HG03378 (cell line): ENCODE measurements at regions not wholly inside any gene's neighbourhood (a gene's known extent, or its start where the extent isn't known, plus 50 kb on each side); places are given as distances from the start of the nearest gene placed in this dataset.
"Not testable (repeated sequence)": the region's sequence is repeated elsewhere in the genome, so short reads cannot be mapped to it uniquely, and the experiment has no call there.

Experiments used
- ATAC-seq: cut with Tn5 transposase; IDR thresholded peaks from one replicate; pipeline ENCODE4 v1.9.1; 2021; ENCODE audit warnings: mild to moderate bottlenecking, moderate library complexity; ENCODE audit not compliant: unreplicated experiment

DNA sequence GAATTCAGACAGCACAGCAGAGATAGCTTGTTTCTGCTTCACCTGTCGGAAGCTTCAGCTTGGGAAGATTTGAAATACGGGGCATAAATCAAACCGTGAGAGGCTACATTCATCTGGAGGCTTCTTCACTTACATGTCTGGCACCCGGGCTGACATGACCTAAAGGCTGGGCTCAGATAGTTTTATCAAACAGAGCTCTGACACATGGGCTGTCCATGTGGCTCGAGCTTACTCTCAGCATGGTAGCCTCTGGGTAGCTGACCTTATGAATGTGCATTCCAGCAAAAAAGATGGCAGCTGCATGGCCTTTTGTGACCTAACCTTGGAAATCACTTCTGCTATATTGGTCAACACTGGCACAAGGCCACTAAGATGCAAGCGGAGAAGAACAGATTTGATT is 414.5 kb downstream of the NDFIP2 start:
- no peak for ATAC-seq

DNA sequence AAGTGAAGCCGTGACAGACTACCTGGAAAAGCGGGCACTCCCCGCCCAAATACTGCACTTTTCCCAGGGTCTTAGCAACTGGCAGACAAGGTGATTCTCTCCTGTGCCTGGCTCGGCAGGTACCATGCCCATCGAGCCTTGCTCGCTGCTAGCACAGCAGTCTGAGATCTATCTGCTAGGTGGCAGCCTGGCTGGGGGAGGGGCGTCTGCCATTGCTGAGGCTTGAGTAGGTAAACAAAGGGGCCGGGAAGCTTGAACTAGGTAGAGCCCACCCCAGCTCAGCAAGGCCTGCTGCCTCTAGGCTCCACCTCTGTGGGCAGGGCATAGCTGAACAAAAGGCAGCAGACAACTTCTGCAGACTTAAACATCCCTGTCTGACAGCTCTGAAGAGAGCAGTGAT is 406.3 kb downstream of the NDFIP2 start:
- ATAC-seq: not testable (repeated sequence)

DNA sequence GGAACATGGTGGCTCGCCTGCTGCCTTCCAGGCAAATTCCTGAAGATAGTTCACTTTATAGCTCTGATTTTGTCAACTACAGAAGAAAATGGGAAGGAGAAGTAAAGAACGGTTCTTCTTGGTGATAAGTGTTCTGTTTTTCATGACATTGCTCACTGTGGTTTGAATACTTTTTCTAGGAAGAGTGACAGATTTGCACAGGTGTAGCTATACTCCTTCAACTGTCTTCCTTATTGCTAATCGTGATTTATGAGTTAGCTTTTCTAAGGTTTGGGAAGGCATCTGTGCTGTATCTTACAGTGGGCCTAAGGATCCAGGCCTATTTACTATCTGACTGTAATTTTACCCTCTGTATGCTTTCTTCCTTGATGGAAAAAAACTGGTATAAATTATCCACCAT is 405.6 kb downstream of the NDFIP2 start:
- no peak for ATAC-seq

DNA sequence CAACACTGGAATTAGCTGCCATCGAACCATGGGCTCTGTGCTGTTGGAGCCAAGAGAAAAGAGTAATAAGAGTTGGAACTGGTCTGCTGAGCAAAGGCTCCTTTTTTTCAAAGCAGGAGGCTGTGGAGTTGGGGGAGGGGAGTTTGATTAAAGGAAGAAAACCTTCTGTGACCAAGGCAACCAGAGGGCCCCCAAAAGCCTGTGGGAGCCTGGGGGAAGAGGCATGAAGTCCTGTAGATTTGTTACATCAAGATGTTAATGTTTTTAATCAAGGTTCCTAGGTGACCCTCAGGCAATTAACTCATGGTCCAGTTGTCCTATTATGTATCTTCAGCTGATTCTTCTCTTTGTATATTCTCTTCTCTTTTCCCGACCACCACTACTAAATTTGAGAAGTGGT is 403.9 kb downstream of the NDFIP2 start:
- ATAC-seq: no peak

DNA sequence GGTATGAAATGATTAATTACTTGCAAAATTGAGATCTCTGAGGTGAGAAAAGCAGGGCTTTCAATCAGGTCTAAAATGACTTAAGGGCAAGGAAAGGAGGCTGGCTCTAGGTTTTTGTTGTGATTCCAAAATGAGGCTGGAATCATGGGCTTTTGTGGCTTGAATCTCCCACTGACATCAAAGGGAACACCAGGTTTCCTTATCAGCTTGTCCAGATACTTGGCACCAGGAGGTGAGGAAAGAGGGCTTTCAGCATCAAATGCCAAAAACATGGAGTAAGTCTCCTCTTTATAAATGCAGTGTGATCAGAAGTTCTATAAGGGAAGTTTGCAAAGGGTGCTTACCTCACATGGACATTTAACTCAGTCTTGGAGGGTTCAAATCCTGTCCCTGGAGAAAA is 402.3 kb downstream of the NDFIP2 start:
- no peak for ATAC-seq

DNA sequence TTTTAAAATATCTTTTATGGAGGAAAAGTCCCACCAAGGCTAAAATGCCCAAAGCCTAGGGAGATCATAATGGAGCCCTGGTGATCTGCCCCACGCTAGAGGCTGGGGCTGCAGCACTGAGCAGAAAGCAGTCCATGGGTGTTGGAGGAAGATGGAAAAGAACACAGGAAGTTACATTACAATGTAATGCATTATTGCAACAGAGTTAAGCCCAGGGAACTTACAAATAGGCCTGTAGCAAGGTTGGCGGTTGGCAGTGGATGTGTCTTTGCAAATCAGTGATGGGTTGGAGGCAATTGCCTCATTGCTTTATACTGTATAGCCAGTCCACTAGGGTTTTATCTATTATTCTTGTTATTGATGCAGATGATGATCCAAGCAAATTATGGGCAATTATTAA is 399.9 kb downstream of the NDFIP2 start:
- ATAC-seq: no peak

DNA sequence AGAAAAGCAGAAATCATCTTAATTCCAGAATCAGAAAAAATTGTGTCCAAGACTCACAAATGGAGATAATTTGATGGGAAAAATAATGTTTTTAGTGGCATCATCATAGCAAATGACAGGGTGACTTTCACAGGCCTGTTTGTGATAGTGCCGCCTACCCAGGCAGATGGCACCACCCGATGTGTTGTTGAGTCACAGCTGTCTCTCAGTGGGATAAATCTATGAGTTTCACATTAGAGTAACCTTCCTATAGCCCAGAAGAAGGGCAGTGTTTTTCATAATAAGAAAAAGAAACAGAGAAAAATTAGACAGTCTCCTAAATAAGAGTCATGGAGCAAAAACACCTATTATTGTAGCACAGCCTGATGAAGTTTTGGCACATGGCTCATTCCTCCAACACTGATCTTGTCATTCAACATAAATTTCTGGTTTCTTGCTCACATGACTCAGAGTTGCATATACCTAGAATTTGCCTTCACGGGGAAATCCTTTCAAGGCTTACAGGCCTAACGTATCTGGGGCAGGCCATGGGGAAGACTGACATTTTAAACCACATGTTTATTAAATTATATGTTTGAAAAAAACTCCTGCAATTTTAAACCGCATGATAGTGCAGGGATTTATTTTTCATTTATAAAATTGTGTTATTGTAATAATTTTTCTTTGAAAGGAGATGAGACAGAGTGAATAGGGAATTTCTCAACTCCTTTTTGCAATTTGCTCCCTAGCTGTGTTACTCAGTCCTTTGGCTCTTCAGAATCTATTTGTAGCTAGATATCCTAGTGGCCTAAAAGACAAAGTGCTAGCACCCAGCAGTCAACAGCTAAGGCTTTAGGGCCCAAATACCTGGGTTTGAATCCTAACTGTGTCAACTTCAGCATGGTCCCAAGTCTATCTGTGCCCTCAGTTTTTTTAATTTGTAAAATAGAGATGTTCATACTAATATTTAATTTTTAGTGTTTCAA is 393.7 kb downstream of the NDFIP2 start:
- ATAC-seq: no peak

DNA sequence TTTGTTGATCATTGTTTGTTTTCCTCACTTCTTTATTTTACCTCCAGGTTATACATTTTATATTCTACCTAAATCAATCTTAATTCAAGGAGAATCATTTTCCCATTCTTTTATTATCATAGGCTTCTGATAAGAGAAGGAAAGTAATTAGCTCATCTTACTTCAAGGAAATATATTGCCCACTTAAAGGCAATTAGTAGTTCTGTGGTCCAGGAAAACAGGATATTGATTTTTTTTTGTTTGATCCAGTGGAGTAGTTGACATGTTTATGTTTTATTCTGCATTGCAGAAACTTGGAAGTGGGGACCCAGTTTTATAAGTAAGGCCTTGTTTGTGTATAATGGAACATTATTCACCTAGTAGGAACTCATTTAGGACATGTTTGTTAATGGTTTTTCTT is 390.6 kb downstream of the NDFIP2 start:
- ATAC-seq: no peak

DNA sequence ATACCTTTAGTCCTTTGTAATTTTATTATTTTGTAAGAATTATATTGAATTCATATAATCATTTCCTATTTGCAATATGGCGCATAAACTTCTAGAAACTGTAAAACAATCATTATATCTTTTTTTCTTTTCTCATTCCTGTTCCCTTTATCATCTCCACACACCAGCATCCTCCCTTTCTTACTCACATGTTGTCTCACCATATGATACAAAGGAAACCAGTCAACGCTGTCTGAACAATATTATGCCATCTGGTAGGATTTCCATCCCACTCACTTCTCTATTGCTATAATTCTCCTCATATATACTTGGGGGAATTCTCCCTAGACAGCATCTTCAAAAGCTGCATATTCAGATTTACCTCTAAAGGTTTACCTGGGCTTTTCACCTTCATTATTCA is 389.8 kb downstream of the NDFIP2 start:
- ATAC-seq: no peak

DNA sequence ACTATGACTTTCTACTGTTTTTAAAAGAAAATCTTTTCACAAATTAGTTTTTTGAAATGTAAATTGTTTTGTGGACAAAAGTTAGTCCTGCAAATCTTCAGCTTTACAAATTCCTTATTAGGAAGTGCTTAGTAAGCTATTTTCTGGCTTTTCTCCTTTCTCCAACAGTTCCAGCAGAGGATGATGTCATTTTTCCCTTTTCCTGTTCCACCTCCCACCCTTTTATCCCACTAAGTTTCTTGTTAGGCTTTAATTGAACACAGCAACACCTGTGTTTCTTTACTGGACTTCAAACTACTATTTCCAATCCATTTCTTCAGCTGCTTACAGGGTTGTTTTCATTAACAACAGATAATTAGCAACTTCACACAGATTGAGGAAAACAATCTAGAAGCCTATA is 389.2 kb downstream of the NDFIP2 start:
- ATAC-seq: no peak

DNA sequence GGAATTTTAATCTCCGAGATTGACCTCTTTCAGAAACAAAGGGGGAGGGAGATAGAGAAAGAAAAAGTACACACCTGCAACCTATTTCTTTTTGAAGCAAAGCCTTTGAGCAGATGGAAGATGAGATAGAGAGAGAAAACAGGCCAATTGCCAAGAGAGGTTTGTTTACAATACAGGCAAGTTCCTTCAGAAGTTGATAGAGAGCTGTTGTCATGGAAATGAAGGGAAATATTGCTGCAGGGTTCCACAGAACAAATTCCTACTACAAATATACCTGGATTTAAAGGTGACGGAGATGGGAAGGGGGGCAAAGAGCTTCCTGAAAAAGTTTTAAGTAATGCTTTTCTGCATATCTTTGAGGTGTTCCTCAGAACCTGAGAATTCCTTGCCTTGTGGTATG is 388.4 kb downstream of the NDFIP2 start:
- no peak for ATAC-seq

DNA sequence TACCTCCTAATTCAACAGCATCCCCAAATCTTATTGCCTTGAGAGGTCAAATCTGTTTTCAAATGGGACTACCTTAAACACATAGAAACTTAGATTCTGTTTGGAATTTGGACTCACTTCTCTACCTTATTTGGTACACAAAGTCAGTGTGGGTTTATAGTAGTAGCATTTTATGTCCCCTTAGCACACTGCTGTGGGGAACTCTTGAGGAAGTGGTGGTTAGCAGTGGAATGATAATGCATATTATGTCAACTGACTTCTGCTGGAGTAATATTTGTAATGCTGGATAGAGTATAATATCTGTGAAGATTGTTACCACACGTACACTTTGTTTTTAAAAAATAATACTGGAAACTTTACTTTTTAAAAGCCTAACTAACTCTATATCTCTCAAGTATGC is 386.3 kb downstream of the NDFIP2 start:
- no peak for ATAC-seq

DNA sequence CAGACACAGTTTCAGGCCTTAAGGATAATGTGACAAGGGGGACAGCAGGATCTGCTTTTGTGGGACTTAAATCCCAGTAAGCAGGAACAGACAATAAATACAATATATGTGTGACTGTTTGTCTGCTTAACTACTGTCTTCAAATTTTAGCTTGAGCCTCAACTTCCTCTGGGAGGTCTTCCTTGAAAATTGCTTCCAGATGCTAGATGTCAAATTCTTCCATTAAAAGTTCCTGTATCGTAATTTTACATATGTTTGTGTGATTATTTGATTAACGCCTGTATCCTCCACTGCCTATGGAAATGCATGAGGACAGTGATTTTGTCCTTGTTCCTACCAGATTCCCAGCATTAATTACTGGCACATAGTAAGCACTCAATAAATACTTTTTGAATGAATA is 385.5 kb downstream of the NDFIP2 start:
- no peak for ATAC-seq

DNA sequence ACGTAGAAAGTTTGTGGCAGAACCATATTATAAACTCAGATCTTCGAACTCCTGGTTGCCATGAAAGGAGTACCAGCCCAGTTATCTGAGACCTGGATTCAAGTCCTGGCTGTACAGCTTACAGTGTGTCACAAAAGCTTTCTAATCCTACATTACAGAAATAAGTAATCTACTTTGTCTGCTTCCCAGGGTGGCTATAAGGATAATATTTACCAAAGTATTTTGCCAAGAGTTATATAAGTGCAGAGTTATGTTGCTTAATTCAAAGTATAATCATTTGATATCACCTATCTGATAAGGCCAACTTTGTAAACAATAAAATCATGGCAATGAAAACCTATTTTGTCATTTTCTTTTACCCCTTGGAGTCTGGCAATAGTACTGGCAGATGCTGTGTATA is 381.6 kb downstream of the NDFIP2 start:
- ATAC-seq: no peak

DNA sequence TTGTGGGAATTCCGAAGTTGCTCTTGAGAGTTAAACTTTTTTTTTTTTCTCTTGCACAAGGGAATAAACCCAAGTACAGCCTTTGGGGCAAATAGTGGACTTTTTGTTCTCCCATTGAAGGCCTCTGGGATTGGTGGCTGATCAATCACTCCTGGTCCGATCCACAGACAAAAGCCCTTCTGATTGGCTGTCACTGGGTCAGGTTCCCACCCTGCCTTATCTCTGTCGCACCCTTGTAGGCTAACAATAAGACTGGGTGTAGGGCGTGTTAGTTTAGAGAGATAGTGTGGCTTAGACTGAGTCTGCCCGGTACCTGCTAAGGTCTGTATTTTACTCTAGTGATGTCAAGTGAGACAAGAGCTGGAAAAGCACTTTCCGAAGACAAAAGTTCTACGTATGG is 380.8 kb downstream of the NDFIP2 start:
- no peak for ATAC-seq

DNA sequence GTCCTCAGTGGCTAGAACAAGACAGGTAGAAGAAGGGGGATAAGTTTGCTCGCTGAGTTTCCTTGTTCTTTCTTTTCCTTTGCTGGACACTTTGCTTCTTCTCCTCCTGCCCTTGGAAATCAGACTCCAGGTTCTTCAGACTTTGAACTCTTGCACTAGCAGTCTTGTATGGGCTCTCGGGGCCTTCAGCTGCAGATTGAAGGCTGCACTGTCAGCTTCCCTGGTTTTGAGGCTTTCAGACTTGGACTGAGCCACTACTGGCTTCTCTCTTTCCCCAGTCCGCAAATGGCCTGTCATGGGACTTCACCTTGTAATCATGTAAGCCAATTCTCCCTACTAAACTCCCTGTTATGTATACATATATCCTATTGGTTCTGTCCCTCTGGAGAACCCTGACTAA is 379.8 kb downstream of the NDFIP2 start:
- ATAC-seq: no peak

DNA sequence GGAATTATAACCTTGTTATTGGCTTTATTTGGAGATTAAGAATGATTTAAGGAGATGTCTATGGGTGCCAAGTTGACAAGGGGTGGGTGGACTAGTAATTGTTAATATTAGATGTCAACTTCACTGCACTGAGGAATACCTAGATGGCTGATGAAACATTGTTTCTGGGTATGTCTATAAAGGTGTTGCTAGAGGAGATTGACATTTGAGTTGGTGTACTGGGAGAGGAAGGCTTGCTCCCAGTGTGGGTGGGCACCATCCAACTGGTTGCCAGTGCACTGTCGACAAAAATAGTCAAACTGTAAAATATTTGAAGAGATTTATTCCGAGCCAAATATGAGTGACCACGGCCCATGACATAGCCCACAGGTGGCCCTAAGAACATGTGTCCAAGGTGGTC is 378.8 kb downstream of the NDFIP2 start:
- ATAC-seq: no peak

DNA sequence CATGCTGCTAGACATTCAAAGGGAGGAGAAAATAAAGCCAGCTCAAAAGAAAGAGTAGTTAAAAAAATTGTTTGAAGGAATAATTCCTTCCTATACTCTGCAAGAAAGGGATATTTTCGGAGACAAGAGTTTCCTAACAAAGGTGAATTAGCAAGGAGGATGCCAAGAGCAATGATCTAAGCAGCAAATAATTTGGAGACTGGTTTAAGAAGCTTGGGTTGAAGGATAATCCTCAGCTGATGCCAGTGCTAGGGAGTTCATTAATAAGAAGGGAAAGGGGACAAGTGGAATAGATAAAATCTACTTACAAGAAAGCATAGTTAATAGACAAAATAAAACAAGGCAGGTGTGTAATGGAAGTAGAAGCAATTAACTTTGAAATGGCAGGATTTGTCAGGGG is 372.3 kb downstream of the NDFIP2 start:
- no peak for ATAC-seq

DNA sequence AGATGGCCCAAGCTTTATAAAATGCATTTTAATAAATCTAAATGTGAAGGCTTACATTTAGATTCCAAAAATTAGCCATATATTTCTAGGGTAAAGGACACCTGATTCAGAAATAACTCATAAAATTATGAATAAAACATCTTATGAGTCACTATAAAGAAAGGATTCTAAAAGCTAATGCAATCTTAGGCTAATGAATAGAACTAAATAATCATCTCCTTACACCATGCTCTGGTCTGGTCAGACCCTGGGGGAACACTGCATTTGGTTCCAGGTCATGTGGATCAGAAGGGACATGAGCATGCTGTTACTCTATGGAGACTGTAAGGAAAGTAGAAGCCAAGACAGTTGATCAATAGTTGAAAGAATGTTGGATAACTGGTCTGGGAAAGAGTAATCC is 370.4 kb downstream of the NDFIP2 start:
- ATAC-seq: no peak

DNA sequence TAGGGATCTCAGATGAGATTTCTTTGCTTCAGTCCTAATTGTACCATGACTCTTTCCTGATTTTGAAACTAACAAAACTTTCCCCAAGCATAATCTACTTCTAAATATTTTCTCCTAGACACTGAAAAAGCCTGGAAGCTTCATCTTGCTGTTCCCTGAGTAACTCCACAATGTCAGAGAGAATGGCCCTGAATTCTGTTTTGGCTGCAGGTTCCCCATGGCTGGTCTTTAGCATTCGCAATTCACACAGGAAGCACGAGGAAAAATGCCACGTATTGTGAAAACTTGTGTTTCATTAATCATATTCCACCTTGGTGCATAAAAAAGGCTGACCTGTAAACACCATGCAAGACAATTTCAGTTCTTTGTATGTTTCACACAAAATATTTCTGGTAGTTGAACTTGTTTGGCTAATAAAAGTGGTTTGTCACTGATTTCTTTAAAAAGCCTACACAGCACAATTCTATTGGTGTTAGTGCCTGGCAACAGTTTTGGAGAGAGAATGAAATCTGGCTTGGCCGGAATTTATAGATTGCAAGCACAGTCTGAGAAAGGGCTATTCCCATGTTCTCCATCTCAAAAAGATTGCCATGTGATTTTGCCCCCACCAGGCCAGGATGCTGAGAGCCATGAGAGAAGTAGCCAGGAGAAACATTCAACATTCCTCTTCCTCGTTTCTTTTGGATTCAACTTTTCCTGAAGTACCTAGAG is 367.1 kb downstream of the NDFIP2 start:
- ATAC-seq: no peak

DNA sequence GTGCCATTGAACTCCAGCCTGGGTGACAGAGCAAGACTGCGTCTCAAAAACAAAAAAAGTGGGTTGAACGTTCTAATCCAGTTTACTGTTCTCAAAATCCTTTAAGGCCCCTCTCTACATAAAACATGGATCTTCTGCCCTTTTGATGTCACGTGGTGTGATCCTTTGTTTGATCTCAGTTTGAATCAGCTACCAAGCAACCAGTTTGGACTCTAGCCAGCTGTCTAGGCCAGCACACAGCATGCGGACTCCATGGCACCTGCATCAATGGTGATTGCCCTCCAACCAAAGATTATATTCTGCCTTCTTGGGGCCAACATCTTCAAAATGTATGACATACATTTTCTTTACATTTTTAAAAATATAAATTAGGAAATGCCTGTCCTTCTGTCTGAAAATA is 365.4 kb downstream of the NDFIP2 start:
- ATAC-seq: no peak

DNA sequence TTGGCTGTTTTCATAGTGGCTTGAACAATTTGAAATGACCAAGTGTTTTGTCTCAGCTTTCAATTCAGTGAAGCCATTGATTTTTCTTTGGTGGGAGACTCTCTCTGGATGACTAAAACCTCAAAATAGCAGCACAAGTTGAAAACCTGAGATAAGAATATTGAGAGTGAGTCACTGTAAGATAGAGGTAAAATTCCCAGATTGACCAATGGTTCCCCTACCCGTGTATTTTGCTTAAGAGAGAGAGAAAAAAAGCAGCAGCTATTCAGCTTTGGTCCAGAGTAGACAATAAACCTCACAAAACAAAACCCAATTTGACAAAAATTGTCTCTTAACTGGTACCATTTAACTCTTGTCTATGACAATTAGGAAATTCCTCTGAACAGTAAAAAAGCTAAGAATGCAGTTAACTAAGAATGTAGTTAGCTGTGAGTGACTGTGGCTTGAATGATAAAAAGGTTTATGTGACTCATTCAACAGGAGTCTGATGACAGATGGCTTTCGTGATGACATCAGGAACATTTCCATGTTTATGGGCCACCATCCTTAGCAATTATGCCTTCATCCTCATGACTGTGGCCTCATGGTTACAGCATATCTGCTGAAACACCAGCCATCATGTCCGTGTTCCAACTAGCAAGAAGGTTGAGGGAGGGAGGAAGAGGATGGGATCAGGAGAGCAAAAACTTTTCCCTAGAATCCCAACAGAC is 356.9 kb downstream of the NDFIP2 start:
- no peak for ATAC-seq
